Endothelial cell of umbilical vein (primary cell): ENCODE measurements at regions not wholly inside any gene's neighbourhood (a gene's known extent, or its start where the extent isn't known, plus 50 kb on each side); places are given as distances from the start of the nearest gene placed in this dataset.

ENCODE experiments used
- BruUV-seq: library from RNA; stranded (reverse); fragments of 400-500 nt; replicated peaks from 2 replicates; lab custom pipeline; 2021; lab: Mats Ljungman, UMichigan
- CTCF ChIA-PET: fragments of 300-600, 350-600 bp; sonication (Branson Sonifier 250); formaldehyde crosslinking; loops from one replicate; lab custom pipeline; 2021; ENCODE audit warnings: antibody characterized with exemption, inconsistent platforms; lab: Charles Lee
- POLR2A ChIA-PET: fragments of 300-600, 350-600 bp; sonication (Branson Sonifier 250); formaldehyde crosslinking; loops from one replicate; lab custom pipeline; 2021; ENCODE audit warnings: antibody characterized with exemption, inconsistent platforms; lab: Charles Lee
- DNase-seq: peaks from one replicate; pipeline ENCODE4 v3.0.0-alpha.2; 2011; ENCODE audit warnings: low read depth, low spot score
- FAIRE-seq: peaks from 2 replicates; lab custom pipeline; 2011; peaks lifted over from hg19 to GRCh38; lab: Jason Lieb, UNC
- H2AFZ ChIP-seq: 2 replicates; pipeline ENCODE4 v1.6.0; 2012; ENCODE audit warnings: low read depth, low read length, control low read depth, inconsistent platforms
- H3K27ac ChIP-seq: 2 replicates; pipeline ENCODE4 v1.5.1; 2011; ENCODE audit warnings: low read depth, mild to moderate bottlenecking, control low read depth, low read length, moderate library complexity; ENCODE audit not compliant: insufficient read depth
- H3K27me3 ChIP-seq, 2 experiments: 2 replicates each; pipeline versions ENCODE4 v1.6.0 to v1.6.1; 2011; ENCODE audit warnings: low read length in 2 of 2, mixed read lengths in 1 of 2; ENCODE audit not compliant: control insufficient read depth in 2 of 2, insufficient read depth in 2 of 2
- H3K36me3 ChIP-seq, 2 experiments: 2 replicates in 1 of 2; 3 replicates in 1 of 2; pipeline ENCODE4 v1.5.1; 2011; ENCODE audit warnings: low read length in 2 of 2, mild to moderate bottlenecking in 1 of 2, moderate library complexity in 1 of 2; ENCODE audit not compliant: control insufficient read depth in 2 of 2, insufficient read depth in 2 of 2; ENCODE audit errors: extremely low read depth in 1 of 2
- H3K4me1 ChIP-seq: 3 replicates; pipeline ENCODE4 v1.5.1; 2011; ENCODE audit warnings: mild to moderate bottlenecking, low read length; ENCODE audit not compliant: control insufficient read depth, insufficient read depth; ENCODE audit errors: extremely low read depth
- H3K4me2 ChIP-seq: 2 replicates; pipeline ENCODE4 v1.6.1; 2011; ENCODE audit warnings: low read length, control low read depth, mixed read lengths; ENCODE audit not compliant: insufficient read depth
- H3K4me3 ChIP-seq, 3 experiments: fragments of 200-600 bp in 1 of 3; sonication (generic), shearing (Covaris generic) in 1 of 3; replicated peaks in 1 of 3; 2 replicates each; pipeline ENCODE4 v1.5.1; 2011 to 2016; ENCODE audit warnings: control low read depth in 3 of 3, low read length in 3 of 3, mild to moderate bottlenecking in 2 of 3, inconsistent platforms in 1 of 3, low read depth in 1 of 3, moderate library complexity in 1 of 3; ENCODE audit not compliant: insufficient read depth in 1 of 3
- H3K79me2 ChIP-seq: 2 replicates; pipeline ENCODE4 v1.6.0; 2012; ENCODE audit warnings: low read length, inconsistent platforms; ENCODE audit not compliant: control insufficient read depth, insufficient read depth
- H3K9ac ChIP-seq: replicated peaks from 2 replicates; pipeline ENCODE3; 2011; ENCODE audit warnings: low read length, control low read depth; ENCODE audit not compliant: insufficient read depth; ENCODE audit errors: extremely low read depth
- H3K9me1 ChIP-seq: replicated peaks from 3 replicates; pipeline ENCODE4 v1.6.0; 2011; ENCODE audit warnings: mild to moderate bottlenecking, low read length; ENCODE audit not compliant: control insufficient read depth, insufficient read depth; ENCODE audit errors: extremely low read depth
- H3K9me3 ChIP-seq: replicated peaks from 2 replicates; pipeline ENCODE4 v1.5.1; 2012; ENCODE audit warnings: low read length, inconsistent platforms; ENCODE audit not compliant: control insufficient read depth, insufficient read depth
- H4K20me1 ChIP-seq: replicated peaks from 2 replicates; pipeline ENCODE3; 2011; ENCODE audit warnings: mild to moderate bottlenecking, low read length; ENCODE audit not compliant: control insufficient read depth, insufficient read depth; ENCODE audit errors: extremely low read depth
- EZH2 ChIP-seq: IDR thresholded peaks from 2 replicates; pipeline ENCODE4 v1.6.1; 2012; ENCODE audit warnings: borderline replicate concordance, low read depth, mild to moderate bottlenecking, moderate library complexity, low read length, inconsistent platforms; ENCODE audit not compliant: severe bottlenecking
- FOS ChIP-seq: IDR thresholded peaks from 2 replicates; pipeline ENCODE4 v1.6.1; 2011; ENCODE audit warnings: mild to moderate bottlenecking, low read length, moderate library complexity, borderline replicate concordance; ENCODE audit not compliant: insufficient read depth
- GATA2 ChIP-seq: IDR thresholded peaks from 2 replicates; pipeline ENCODE4 v1.7.0; 2011; ENCODE audit warnings: low read depth, mild to moderate bottlenecking, moderate library complexity, mixed read lengths, low read length; ENCODE audit not compliant: insufficient read length, insufficient read depth
- JUN ChIP-seq: IDR thresholded peaks from 2 replicates; pipeline ENCODE4 v1.6.1; 2011; ENCODE audit warnings: borderline replicate concordance, low read depth; ENCODE audit not compliant: insufficient read length, insufficient read depth
- MYC ChIP-seq: IDR thresholded peaks from one replicate; pipeline ENCODE4 v1.6.1; 2011; ENCODE audit warnings: mild to moderate bottlenecking, low read depth, low read length
- POLR2A ChIP-seq: IDR thresholded peaks from 2 replicates; pipeline ENCODE4 v1.6.1; 2012; ENCODE audit warnings: low read depth, mild to moderate bottlenecking, control low read depth, low read length
- POLR2AphosphoS5 ChIP-seq: IDR thresholded peaks from 2 replicates; pipeline ENCODE4 v1.6.1; 2012; ENCODE audit warnings: low read depth, mild to moderate bottlenecking, control low read depth, low read length, moderate library complexity; ENCODE audit not compliant: insufficient read depth
- dilution Hi-C: fragments of 300-500 bp; cut with MboI; formaldehyde crosslinking; loops from one replicate; pipeline ENCODE4 v1.15.0; 2019; ENCODE audit warnings: low sequenced_read_pairs; ENCODE audit not compliant: extremely low pct_ligation_motif_present
- intact Hi-C: fragments of 100-400 bp; cut with micrococcal nuclease; formaldehyde crosslinking; loops from one replicate; pipeline ENCODE4 v1.10.0; 2022
- TF ChIP-seq, protein P1 (sequence below): IDR thresholded peaks from 2 replicates; pipeline ENCODE4 v1.6.1; 2011; ENCODE audit not compliant: insufficient read depth, insufficient read length
- TF ChIP-seq, protein P2 (sequence below), 2 donors: IDR thresholded peaks; 1 replicate in 1 of 2; 2 replicates in 1 of 2; pipeline ENCODE4 v1.5.1; 2011; ENCODE audit warnings: low read length in 2 of 2, mild to moderate bottlenecking in 2 of 2, moderate library complexity in 2 of 2, control low read depth in 1 of 2, inconsistent platforms in 1 of 2, low read depth in 1 of 2; ENCODE audit not compliant: insufficient read depth in 1 of 2; ENCODE audit errors: extremely low read depth in 1 of 2

GRCh38 chr6:110558575-110558974 is 82.2 kb upstream of the SLC22A16 start:
- no peak for DNase-seq
- intact Hi-C loops: no loop called here
- no peaks in the 10 kb centered on the region for H3K9me1 ChIP-seq

More at GRCh38 chr6:110558575-110558974, 82.2 kb upstream of the SLC22A16 start:
- H3K4me1 ChIP-seq: no peaks in the 10 kb centered on the region
- FAIRE-seq: no peak
- H3K36me3 ChIP-seq: no peaks in the 10 kb centered on the region
- no peaks in the 10 kb centered on the region for H3K9me3 ChIP-seq
- no peaks in the 10 kb centered on the region for H4K20me1 ChIP-seq
- no peak overlapping the region for H3K9ac ChIP-seq
- ChIA-PET CTCF (no interaction called here), POLR2A (no interaction called here)
- H3K4me3 ChIP-seq: no peak overlapping the region
- H2AFZ ChIP-seq: no peak overlapping the region
- TF ChIP-seq FOS (no peak), POLR2A (no peak), POLR2AphosphoS5 (no peak), JUN (no peak), GATA2 (no peak), EZH2 (no peak), MYC (no peak)
- TF ChIP-seq, protein P1, sequence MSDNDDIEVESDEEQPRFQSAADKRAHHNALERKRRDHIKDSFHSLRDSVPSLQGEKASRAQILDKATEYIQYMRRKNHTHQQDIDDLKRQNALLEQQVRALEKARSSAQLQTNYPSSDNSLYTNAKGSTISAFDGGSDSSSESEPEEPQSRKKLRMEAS: no peak
- TF ChIP-seq, protein P2, sequence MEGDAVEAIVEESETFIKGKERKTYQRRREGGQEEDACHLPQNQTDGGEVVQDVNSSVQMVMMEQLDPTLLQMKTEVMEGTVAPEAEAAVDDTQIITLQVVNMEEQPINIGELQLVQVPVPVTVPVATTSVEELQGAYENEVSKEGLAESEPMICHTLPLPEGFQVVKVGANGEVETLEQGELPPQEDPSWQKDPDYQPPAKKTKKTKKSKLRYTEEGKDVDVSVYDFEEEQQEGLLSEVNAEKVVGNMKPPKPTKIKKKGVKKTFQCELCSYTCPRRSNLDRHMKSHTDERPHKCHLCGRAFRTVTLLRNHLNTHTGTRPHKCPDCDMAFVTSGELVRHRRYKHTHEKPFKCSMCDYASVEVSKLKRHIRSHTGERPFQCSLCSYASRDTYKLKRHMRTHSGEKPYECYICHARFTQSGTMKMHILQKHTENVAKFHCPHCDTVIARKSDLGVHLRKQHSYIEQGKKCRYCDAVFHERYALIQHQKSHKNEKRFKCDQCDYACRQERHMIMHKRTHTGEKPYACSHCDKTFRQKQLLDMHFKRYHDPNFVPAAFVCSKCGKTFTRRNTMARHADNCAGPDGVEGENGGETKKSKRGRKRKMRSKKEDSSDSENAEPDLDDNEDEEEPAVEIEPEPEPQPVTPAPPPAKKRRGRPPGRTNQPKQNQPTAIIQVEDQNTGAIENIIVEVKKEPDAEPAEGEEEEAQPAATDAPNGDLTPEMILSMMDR (IDR thresholded peaks at IDR 0.05; ENCODE audit: extremely low read depth in 1 of 2, insufficient read depth in 1 of 2, low read depth in 1 of 2, low read length in 2 of 2): no peak
- no peaks in the 10 kb centered on the region for H3K79me2 ChIP-seq
- dilution Hi-C loops: no loop called here
- no peak overlapping the region for H3K27ac ChIP-seq
- BruUV-seq: no TSS peak
- H3K27me3 ChIP-seq: peaks cover 38 to 52% of the 10 kb centered on the region in 2 experiments
- no peak overlapping the region for H3K4me2 ChIP-seq
